ENCODE measurements at regions not wholly inside any gene's neighbourhood (a gene's known extent, or its start where the extent isn't known, plus 50 kb on each side); places are given as distances from the start of the nearest gene placed in this dataset.

DNA sequence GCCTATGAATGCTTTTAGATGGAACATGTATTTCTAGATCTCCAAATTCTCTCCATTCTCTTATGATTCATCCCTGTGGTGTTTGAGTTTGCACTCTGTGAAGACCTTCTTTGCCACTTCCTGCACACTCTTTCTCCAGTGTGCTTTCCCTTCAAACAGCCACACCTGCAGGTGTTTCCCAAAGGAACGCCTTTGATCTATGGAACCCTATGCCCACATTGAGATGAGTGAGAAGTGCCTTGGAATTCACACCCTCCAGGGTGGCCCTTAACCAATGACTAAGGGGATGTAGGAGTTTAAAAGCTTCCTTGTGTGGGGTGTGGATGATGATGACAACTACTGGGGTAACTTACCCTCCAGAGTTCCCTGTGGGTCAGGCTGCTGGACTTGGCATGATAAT, 570.1 kb downstream of the DHX35 start:
- no peak for TF ChIP-seq CTCF (IDR thresholded peaks at IDR 0.05; ENCODE audit: insufficient read depth, low read depth, low read length, missing control alignments)
- no peak overlapping the region for H3K4me3 ChIP-seq (ENCODE audit: low read length)
- peak; percentile 3 for DNase-seq (ENCODE audit: low read depth)

GRCh38 chr20:39528436-39528835, 566.3 kb downstream of the DHX35 start:
- H3K4me3 ChIP-seq (ENCODE audit: low read length): no peak overlapping the region
- DNase-seq (ENCODE audit: low read depth): no peak
- no peak for TF ChIP-seq CTCF (IDR thresholded peaks at IDR 0.05; ENCODE audit: insufficient read depth, low read depth, low read length, missing control alignments)

- DNase-seq (ENCODE audit: low read depth): peak; percentile 56
- H3K4me3 ChIP-seq (ENCODE audit: low read length): no peak overlapping the region
- TF ChIP-seq CTCF (IDR thresholded peaks at IDR 0.05; ENCODE audit: insufficient read depth, low read depth, low read length, missing control alignments): no peak
Measured at GRCh38 chr20:39524371-39524911, 562.3 kb downstream of the DHX35 start.

- DNase-seq (ENCODE audit: low read depth): no peak
- H3K4me3 ChIP-seq (ENCODE audit: low read length): no peak overlapping the region
- no peak for TF ChIP-seq CTCF (IDR thresholded peaks at IDR 0.05; ENCODE audit: insufficient read depth, low read depth, low read length, missing control alignments)
Measured at GRCh38 chr20:39523405-39523804, 561.3 kb downstream of the DHX35 start.

DNA sequence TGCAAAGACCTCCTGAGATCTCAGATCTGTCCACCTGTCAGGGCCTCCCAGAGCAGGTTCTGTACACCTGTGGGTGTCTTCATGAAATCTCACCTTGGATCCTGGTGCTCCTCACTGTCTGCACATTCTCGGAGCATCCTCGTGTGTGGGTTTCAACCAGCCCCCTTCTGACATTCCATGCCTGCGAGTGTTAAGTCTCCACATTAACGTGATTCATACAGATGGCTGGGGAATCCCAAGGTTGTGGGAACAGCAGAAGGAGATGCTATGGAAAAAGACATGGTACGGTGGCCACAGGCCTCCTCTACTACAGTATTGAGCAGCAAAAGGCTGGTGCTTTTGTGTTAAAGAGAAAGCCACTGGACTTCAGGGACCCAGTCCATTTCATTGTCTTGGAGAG, 556.5 kb downstream of the DHX35 start:
- no peak for DNase-seq (ENCODE audit: low read depth)
- H3K4me3 ChIP-seq (ENCODE audit: low read length): no peak overlapping the region
- TF ChIP-seq CTCF (IDR thresholded peaks at IDR 0.05; ENCODE audit: insufficient read depth, low read depth, low read length, missing control alignments): no peak

DNA sequence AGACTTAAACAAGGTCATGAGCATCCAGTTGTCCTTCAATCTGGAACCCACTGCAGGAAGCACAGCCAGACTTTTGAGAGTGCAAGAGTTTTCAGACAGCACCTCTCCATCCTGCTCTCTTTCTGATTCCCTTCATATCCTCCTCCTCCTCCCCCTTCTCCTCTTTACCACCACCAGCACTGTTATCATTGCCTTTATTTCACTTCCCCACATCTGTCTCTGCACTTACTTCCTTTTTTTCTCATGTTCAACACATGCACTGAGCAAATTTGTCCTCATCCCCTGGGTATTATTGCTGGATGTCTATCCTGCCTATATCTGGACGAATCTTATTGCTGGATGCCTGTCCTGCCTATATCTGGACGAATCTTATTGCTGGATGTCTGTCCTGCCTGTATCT, 554.8 kb downstream of the DHX35 start:
- no peak for TF ChIP-seq CTCF (IDR thresholded peaks at IDR 0.05; ENCODE audit: insufficient read depth, low read depth, low read length, missing control alignments)
- DNase-seq (ENCODE audit: low read depth): no peak
- no peak overlapping the region for H3K4me3 ChIP-seq (ENCODE audit: low read length)

- H3K4me3 ChIP-seq (ENCODE audit: low read length): no peak overlapping the region
- no peak for DNase-seq (ENCODE audit: low read depth)
- TF ChIP-seq CTCF (IDR thresholded peaks at IDR 0.05; ENCODE audit: insufficient read depth, low read depth, low read length, missing control alignments): no peak
Measured at GRCh38 chr20:39504710-39505094, 542.6 kb downstream of the DHX35 start.

Data from epithelial cell of esophagus (primary cell).